ENCODE measurements at regions not wholly inside any gene's neighbourhood (a gene's known extent, or its start where the extent isn't known, plus 50 kb on each side); places are given as distances from the start of the nearest gene placed in this dataset.

DNA sequence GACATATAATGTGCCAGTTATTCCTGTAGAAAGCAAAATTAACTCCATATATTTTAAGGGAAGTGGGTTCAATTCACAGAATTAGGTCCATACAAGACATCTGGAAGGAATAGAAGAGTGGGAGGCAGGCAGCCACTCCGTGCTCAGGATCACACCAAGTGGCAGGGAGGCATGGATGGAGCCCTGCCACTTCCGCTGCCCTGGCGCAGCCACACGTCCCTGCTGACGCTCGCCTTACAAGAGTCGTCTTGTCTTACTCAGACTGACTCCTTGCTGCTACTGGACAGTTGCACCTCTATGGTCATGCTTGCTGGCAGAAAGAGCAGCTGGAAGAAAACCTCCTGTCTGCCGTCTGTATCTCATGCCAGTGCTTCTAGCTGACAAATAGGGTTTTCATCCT lies 579.9 kb upstream of the POM121L12 start:
- TF ChIP-seq, protein P1, sequence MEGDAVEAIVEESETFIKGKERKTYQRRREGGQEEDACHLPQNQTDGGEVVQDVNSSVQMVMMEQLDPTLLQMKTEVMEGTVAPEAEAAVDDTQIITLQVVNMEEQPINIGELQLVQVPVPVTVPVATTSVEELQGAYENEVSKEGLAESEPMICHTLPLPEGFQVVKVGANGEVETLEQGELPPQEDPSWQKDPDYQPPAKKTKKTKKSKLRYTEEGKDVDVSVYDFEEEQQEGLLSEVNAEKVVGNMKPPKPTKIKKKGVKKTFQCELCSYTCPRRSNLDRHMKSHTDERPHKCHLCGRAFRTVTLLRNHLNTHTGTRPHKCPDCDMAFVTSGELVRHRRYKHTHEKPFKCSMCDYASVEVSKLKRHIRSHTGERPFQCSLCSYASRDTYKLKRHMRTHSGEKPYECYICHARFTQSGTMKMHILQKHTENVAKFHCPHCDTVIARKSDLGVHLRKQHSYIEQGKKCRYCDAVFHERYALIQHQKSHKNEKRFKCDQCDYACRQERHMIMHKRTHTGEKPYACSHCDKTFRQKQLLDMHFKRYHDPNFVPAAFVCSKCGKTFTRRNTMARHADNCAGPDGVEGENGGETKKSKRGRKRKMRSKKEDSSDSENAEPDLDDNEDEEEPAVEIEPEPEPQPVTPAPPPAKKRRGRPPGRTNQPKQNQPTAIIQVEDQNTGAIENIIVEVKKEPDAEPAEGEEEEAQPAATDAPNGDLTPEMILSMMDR (IDR thresholded peaks at IDR 0.05) = no peak
- no peak for TF ChIP-seq POLR2A (IDR thresholded peaks at IDR 0.05)

Data from sigmoid colon (tissue), 3 donors.